SHP77 treated with DMSO at 0.1 percent for 48 hours (cell line): ENCODE measurements at regions not wholly inside any gene's neighbourhood (a gene's known extent, or its start where the extent isn't known, plus 50 kb on each side); places are given as distances from the start of the nearest gene placed in this dataset.
"Not testable (repeated sequence)": the region's sequence is repeated elsewhere in the genome, so short reads cannot be mapped to it uniquely, and the experiment has no call there.

ENCODE experiments used
- DNase-seq: peaks from one replicate; lab custom pipeline; 2025; lab: John Stamatoyannopoulos, UW

DNA sequence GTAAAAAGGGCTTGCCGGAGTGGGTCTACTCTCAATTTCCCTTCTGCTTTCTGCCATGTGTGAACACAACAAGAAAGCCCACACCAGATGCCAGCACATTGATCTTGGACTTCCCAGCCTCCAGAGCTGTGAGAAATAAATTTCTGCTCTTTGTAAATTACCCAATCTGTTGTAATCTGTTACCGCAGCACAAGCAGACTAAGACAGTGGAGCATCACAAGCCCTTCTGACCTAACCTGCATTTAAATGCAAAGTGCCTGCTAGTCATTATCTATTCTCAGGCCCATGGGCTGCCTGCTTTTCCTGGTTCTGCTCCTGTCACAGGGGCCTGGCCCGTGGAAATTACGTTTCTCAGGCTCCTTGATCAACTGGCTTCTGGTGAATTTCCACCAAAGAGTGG, 199.3 kb upstream of the AUTS2 start:
- DNase-seq, result no peak

DNA sequence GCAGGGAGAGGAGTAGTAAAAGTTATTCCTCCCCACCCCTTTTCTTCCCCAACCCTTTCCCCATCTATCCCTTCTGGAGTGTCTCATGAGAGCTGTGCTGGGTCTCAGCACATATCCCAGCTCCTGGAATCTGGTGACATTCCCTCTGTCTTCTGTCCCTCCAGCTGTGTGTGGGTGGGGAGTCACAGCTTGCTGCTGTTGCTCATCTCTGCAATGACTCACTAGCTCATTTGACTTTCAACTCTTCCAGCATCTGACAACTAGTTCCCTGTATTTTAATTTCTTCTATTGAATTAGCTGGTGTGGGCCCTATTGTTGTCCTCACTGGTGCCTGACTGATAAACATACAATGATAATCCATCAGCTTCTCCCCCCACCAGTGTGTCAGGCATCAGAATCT, 198.9 kb upstream of the AUTS2 start:
- no peak for DNase-seq

DNA sequence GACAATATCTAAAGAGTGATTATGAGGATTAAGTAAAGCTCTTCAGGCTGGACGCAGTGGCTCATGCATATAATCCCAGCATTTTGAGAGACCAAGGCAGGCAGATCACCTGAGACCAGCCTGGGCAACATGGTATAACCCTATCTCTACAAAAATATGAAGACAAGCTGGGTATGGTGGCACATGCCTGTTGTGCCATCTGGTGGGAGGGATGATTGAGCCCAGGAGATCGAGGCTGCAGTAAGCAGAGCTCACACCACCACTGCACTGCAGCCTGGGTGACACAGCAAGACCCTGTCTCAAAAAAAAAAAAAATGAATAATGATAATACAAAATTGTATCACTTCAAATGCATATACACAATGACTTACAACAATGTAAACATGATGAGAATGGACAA, 195.6 kb upstream of the AUTS2 start:
- DNase-seq, result no peak

DNA sequence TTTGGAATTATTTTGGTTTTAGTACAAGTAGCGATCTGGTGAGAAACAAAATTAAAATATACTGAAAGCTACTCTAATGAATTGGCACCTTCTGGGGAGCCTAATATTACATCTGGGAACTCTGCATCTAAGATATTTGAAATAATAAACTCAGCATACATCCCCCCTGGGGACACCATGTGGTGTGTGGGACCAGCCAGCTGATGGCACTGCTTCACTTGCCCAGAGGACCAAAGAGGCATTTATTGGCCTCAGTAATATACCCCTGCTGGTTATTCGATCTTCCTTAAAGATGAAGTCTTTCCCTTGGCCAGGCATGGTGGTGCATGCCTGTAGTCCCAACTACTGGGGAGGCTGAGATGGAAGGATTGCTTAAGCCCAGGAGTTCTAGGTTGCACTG, 195.1 kb upstream of the AUTS2 start:
- DNase-seq, result peak; percentile 11

DNA sequence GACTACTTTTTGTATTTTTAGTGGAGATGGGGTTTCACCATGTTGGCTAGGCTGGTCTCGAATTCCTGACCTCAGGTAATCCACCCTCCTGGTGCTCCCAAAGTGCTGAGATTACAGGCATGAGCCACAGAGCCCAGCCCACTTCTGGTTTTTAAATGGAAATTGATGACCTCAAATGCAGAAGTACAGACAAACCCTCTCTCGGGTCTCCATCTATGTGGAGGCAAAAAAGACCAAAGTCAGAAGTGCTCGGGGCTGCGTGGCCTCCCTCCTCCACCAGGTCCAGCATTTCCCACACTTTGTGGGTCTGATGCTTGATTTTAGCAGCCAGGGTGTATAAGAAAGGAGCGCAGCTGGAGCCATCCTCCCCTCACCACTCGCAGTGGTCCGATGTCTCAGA, 187.3 kb upstream of the AUTS2 start:
- no peak for DNase-seq

DNA sequence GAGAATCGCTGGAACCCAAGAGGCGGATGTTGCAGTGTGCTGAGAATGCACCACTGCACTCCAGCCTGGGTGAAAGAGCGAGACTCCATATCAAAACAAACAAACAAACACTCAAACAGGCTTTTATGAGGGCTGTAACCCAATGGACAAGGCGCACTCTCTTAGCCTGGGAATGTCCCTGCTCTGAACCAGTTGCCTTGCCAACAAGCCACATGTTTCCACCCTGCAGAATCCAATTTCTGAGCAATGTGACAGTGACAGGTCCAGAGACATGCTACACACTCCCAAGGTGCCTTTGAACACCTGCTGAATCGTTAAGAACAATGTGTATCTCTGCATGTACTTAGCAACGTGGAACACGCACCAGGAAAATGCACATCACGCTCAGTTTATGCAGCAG, 186.8 kb upstream of the AUTS2 start:
- no peak for DNase-seq

DNA sequence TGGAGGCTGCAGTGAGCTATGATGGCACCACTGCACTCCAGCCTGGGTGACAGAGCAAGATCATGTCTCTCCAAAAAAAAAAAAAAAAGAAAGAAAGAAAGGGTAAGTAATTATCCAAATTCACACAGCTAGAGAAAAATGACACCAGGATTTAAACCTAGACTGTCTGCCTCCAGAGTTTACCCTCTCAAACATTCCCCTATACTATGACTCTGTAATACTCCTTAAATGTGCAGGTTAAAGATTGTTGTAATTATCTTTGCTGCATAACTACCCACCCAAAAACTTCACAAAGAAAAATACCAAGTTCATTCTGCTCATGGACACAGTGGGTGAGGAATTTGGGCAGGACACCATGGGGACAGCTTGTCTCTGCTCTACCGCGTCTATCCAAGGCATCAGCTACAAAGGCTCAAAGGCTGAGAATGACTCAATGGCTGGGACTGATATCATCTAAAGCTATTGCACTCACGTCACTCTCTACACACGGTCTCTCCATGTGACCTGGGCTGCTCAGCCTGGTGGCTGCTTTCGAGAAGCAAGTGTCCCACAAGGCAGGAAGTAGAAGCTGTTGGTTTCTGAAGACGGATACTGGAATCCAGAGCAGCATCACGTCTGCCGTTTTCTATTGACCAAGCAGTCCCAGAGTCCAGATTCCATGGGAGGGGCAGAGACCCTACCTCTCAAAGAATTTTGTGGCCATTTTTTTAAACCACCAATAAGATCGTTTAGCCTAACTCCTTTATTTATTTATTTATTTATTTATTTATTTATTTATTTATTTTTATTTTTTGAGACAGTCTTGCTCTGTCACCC, 185.7 kb upstream of the AUTS2 start:
- no peak for DNase-seq

DNA sequence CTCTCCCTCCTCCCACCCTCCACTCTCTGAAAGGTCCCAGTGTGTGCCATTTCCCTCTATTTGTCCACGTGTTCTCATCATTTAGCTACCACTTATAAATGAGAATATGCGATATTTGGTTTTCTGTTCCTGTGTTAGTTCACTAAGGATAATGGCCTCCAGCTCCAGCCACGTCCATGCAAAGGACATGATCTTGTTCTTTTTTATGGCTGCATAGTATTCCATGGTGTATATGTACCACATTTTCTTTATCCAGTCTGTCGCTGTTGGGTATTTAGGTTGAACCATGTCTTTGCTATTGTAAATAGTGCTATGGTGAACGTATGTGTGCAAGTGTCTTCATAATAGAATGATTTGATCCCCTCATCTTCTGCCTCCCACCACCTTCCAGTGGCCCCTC, 183.7 kb upstream of the AUTS2 start:
- DNase-seq, result no peak

DNA sequence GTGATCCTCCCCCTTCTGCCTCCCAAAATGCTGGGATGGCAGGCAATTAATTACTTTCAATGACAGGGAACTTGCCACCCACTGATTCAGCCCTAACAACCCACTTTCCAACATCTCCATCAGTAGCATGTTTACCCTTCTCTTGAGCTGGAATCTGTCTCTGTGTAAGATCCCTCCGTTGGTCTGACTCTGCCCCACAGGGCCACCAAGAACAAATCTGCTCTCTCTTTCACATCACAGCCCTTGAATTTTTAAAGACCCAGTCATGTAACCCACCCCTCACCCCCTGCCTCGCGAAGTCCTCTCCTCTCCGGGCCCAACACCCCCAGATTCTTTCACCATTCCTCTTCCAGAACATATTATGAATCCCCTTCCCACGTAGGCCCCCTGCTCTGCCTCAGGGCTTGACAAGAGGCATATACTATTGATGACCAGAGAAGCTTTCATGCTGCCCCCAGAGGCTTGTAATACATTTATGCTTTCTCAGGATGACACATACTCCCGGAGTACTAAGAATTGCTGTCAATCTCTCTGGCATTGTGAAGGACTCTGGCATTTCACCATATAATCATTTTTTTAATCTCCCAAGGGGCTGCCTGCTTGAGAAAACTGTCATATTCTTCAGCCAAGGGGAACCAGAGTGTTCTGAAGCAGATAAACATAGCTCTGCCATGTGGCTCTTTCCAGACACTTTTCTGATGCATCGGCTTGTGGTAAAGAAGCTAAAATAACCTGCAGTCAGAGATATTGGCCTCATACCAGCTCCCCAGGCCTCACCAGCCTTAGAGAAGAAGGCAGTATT, 179.2 kb upstream of the AUTS2 start:
- DNase-seq, result no peak

DNA sequence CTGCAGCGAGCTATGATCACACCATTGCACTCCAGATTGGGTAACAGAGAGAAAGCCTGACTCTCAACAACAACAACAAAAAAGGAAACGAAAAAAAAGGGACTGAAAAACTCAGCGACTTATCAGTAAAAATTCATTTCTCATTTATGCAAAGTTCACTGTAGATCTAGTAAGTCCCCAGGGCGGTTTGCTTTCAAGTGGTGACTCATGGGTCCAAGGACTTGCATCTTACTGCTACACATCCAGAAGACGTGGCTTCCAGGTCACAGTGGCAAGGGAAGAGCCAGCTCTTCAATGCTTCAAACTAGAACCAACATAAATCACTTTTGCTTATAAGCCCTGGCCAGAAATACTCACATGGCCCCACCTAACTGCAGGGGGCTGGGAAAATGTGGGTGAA, 178.3 kb upstream of the AUTS2 start:
- no peak for DNase-seq

DNA sequence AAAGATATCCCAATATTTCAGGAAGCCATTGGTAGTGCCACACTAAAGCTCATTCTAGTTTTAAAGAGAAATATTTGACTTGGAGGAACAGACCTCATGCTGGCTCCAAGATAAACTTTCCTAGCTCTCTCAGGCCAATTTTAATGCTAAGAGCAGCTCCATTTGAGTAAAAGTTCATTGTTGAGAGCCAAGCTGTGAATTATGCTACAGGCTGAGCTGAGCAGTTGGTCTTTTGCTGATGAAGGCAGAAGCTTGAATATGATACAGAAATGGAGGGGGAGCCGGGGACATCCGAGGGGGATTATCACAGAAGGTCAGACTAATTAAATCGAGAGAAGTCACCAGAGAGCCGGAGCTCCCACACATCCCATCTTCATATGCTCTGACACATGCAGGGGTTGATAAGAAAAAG, 175.7 kb upstream of the AUTS2 start:
- no peak for DNase-seq

DNA sequence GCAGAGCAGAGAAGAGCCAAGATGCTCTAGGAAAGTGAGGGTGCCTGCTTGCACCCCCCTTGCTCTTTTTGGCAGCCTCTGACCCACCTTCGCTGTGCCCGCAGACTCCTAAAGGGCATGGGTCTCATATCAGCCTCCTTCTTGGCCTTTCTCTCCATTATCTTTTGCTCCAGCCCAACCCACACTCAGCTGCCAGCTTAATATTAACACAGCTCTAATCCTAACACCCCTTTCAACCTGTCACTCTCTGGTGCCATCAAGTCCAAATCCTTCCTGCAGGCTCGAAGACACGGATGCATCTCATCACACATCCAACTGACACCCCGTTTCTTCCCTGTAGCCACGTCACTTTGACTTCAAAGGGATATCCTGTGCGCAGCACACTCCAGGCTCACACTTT, 171.6 kb upstream of the AUTS2 start:
- no peak for DNase-seq

DNA sequence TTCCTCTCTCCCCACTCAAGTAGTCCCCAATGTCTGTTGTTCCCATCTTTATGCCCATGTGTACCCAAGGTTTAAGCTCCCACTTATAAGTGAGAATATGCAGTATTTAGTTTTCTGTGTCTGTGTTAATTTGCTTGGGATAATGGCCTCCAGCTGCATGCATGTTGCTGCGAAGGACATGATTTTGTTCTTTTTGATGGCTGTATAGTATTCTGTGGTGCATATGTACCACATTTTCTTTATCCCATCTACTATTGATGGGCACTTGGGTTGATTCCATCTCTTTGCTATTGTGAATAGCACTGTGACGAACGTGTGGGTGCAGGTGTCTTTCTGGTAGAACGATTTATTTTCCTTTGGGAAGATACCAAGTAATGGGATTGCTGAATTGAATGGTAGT, 170.2 kb upstream of the AUTS2 start:
- DNase-seq, result no peak

DNA sequence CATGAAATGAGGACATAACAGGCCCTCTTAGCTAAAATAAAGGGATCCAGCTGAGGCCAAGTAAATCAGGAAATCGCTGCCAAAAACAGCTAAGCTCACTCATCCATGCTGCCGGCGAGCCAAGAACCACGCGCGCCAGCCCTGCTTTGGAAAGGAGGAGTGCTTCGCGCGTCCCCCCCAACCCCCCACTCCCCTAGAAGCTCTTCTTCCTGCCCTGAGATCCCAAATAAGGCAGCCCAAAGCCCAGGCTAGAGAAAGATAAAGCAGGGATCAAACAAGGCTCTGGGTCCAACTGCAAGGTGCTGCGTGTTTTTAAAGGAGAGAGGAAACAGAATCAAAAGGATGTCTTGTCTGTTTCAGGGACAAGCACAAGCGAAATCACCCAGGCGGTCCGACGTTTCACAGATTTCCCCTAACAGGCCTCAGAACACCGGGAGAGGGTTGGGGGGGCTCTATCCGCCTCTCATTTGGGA, 168.3 kb upstream of the AUTS2 start:
- no peak for DNase-seq

DNA sequence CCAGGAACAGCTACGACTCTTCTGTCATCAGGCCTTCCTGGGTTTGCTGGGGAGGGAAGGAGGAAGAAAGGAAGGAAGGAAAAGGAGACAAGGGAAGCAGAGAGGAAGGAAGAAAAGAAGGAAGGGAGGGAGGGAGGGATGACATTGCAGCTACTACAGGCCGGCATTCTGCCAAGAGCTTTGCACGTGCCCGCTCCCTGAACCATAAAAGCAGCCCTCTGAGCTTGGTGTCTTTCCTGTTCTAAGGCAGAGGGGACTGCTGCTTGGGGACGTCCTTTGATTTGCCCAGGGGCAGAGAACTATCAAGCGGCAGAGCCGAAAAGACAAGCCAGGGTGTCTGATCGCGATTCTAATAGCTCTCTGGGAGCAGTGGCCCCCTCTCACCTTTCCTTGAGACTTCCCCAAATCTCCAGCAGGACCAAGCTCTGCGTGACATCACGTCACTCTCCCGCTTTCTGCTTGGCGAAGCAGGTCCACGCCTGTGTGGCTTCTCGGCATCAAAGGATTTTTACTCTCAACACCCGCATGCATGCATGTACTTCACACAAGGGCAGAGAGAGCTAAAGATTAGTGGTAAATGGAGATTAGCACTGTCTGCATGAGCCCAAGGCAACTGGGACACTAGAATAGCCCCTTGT, 167.8 kb upstream of the AUTS2 start:
- DNase-seq, result peak; percentile 22

DNA sequence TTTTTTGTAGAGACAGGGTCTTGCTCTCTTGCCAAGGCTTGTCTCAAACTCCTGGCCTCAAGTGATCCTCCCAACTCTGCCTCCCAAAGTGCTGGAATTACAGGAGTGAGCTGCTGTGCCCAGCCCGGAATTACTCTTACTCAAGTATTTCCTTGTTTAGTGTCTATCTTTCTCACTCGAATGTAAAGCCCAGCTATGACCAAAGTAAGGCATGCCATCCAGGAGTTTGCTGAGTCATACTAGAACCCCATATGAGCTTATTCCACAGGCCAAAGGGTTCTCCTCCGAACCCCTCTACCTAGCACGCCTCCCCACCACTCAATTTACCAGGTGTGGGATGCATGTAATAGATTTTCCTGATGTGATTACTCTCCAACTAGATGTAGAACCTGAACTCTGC, 166.6 kb upstream of the AUTS2 start:
- no peak for DNase-seq

DNA sequence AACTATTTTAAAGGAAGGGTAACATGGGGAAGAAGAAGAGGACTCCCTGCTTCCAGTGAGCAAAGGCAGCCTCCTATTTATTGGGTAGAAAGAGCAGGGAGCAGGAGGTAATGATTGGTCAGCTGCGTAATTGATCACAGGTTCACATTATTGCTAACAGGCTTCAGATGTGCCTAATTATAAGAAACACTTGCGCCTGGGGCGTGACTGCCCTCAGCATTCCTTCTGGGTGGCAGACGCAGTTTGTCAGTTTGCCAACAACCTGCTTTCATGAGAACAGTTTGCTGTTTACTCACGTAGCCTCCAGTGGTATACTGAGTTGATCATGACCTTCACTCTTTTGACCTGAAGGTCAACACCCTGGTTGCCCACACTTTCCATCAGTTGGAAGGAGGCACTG, 166.0 kb upstream of the AUTS2 start:
- not testable (repeated sequence) for DNase-seq

DNA sequence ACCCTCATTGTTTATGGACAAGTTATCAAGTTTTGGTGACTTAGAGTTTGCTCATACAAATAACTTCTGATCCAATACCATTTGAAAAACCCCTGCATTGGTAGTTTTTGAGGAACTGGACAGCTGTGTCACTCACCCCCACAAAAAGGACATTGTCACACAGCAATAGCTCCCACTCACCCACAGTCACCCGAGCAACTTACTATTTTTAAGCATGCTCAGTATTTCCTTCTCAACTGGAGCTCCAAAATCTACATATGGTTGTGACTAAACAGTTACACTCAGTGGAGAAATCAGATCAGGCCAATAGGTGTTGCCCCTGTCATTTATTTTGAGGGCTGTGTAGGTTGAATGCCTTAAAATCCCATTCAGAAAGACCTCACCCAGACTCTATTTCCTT, 165.2 kb upstream of the AUTS2 start:
- DNase-seq, result no peak

DNA sequence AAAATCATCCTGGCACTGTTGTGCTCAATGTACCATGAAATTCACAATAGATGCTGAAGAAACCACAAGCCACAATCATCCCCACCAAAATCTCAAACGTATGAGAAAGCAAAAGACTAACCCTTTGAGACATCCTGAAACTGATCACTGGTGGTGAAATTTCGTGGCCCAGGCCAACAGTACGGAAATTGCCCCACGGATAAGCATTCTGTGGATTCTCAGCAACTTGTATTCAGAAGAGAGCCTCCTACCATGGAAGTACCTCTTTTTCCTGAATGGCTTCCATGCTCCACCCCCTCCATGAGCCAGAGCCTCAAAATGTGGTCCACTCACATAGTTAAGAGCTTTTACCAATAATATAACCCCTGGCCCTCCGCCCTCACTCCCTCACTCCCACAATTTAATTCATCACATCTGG, 163.9 kb upstream of the AUTS2 start:
- no peak for DNase-seq

DNA sequence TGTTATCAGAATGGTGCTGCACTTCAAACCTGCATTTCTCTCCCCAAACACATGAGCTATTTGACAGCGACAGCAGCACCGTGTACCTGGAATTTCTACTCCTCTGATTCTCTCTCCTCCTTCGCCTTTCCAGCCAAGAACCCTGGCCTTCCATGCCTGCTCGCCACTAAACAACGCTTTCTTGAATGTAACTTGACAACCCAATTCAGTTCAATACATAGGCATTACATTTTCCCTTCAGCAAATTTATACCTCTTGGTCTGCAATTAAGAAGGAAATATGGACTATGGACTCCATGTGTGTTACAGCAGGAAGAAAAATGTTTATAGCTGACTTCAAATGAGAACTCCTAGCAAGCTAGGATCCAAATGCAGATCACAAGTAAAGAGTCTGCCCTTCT, 162.6 kb upstream of the AUTS2 start:
- DNase-seq, result no peak

DNA sequence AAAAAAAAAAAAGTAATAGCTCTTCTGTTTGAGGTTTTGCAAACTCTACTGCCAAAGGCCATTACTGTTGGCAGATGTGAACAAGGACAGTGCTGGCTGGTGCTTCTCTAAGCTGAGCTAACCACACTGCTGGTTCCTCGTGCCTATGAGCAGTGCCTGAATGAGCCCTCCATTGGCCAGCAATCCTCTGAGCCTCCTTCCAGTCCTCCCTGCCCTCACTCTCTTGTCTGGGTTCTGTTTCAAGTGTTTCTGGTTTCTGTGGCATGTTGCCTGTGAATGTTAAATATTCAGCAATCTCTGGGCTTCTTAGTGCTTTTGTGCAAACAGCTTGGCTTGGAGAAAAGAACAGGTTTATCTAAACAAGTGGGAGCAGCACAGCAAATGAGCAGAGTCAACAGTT, 161.3 kb upstream of the AUTS2 start:
- no peak for DNase-seq

DNA sequence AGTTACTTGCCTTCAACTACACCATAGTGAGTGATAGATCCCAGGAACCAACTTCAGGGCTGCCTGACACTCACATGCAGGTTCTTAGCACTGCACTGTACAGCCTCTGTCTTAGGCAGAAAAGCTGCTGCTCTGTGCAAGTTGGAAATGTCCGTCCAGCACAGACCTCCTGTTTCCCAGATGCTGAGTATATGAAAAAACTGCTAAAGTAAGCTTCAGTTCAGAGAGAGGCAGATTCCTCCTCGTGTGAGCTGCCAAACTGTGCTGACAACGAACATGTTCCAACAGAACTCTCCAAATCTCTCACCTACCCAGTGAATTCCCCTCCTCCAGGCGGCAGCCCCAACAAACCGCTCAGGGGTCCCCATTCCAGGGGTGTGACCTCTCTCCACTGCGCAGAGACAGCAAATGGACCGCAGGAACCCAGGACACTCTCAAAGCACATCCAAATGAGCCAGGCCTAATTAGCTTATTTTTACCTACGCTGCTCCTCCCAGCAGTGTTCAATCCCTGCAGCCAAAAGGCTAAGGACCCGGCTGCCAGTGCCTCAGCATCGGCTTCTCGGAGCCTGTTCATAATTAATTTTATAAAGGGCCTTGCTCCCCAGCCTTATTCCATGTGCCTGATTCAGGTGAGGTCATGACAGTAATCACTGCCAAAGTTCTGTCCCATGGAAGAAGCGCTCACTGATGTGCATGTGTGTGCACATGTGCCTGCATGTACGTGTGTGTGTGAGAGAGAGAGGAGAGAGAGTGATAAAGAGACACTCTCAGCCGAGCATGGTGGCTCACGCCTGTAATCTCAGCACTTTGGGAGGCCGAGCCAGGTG, 159.5 kb upstream of the AUTS2 start:
- no peak for DNase-seq
